Prostate gland (tissue), 2 donors: ENCODE measurements at regions not wholly inside any gene's neighbourhood (a gene's known extent, or its start where the extent isn't known, plus 50 kb on each side); places are given as distances from the start of the nearest gene placed in this dataset.

Experiments
- DNase-seq: peaks from one replicate; pipeline ENCODE4 v3.0.0-alpha.2; 2019; ENCODE audit warnings: low spot score
- H3K27ac ChIP-seq, 2 donors: fragments of 200-600 bp; sonication (generic); 2 replicates each; pipeline ENCODE4 v1.5.1; 2017 to 2019
- H3K27me3 ChIP-seq: fragments of 200-600 bp; sonication (generic); replicated peaks from 2 replicates; pipeline ENCODE4 v1.5.1; 2019; ENCODE audit not compliant: insufficient read depth
- H3K36me3 ChIP-seq, 2 donors: fragments of 200-600 bp; sonication (generic); 1 replicate in 1 of 2; 2 replicates in 1 of 2; pipeline versions ENCODE4 v1.5.1 to v1.8.1; 2017 to 2019
- H3K4me1 ChIP-seq: fragments of 200-600 bp; sonication (generic); replicated peaks from 2 replicates; pipeline ENCODE4 v1.5.1; 2019
- H3K4me3 ChIP-seq, 2 donors: fragments of 200-600 bp; sonication (generic); 2 replicates each; pipeline ENCODE4 v1.5.1; 2017 to 2019
- H3K9me3 ChIP-seq: fragments of 200-600 bp; sonication (generic); 2 replicates; pipeline ENCODE4 v1.5.1; 2017
- CTCF ChIP-seq, 4 experiments: fragments of 200-600 bp in 2 of 4; fragments of 450-650 bp in 2 of 4; sonication (generic) in 2 of 4; IDR thresholded peaks; 1 replicate in 3 of 4; 2 replicates in 1 of 4; pipeline ENCODE4 v1.5.1; 2016 to 2019; ENCODE audit warnings: antibody characterized with exemption in 4 of 4, mild to moderate bottlenecking in 2 of 4, moderate library complexity in 2 of 4
- POLR2A ChIP-seq: fragments of 450-650 bp; IDR thresholded peaks from one replicate; pipeline ENCODE4 v1.6.1; 2016; ENCODE audit warnings: antibody characterized with exemption, mild to moderate bottlenecking
- POLR2AphosphoS5 ChIP-seq: sonication (generic); formaldehyde crosslinking; IDR thresholded peaks from one replicate; pipeline ENCODE4 v1.6.1; 2017; ENCODE audit warnings: antibody characterized with exemption
- WGBS: methylation state at CpG from one replicate; pipeline ENCODE4 v1.1.5; 2018; 5-methylcytosine and 5-hydroxymethylcytosine counted together
- intact Hi-C: fragments of 100-400 bp; cut with DNase I; formaldehyde crosslinking; loops from one replicate; pipeline ENCODE4 v1.14.2; 2022

- intact Hi-C loops = no loop called here
- H3K4me1 ChIP-seq = no peaks in the 10 kb centered on the region
- H3K36me3 ChIP-seq = no peaks in the 10 kb centered on the region
- H3K27ac ChIP-seq = no peak overlapping the region
- no peak overlapping the region for H3K4me3 ChIP-seq
- TF ChIP-seq POLR2A (no peak), POLR2AphosphoS5 (no peak), CTCF (IDR thresholded peaks at IDR 0.05) (no peak)
- WGBS = 96% methylated on average over 4 of the region's 4 CpGs
- H3K9me3 ChIP-seq = no peaks in the 10 kb centered on the region
- H3K27me3 ChIP-seq = no peaks in the 10 kb centered on the region
- no peak for DNase-seq
Measured at GRCh38 chr1:214127705-214128104, 139.9 kb downstream of the PROX1 start.

- Histone ChIP-seq H3K36me3 (no peaks in the 10 kb centered on the region), H3K9me3 (no peaks in the 10 kb centered on the region), H3K27ac (no peak overlapping the region), H3K27me3 (no peaks in the 10 kb centered on the region), H3K4me3 (no peak overlapping the region), H3K4me1 (no peaks in the 10 kb centered on the region)
- 79% methylated on average over 7 of the region's 7 CpGs for WGBS
- intact Hi-C loops = no loop called here
- TF ChIP-seq CTCF (IDR thresholded peaks at IDR 0.05) = no peak
- no peak for TF ChIP-seq POLR2AphosphoS5
- no peak for TF ChIP-seq POLR2A
- no peak for DNase-seq
Measured at GRCh38 chr1:214135886-214136285, 145.1 kb upstream of the SMYD2 start.

- H3K36me3 ChIP-seq = no peaks in the 10 kb centered on the region
- no peaks in the 10 kb centered on the region for H3K9me3 ChIP-seq
- H3K27ac ChIP-seq = no peak overlapping the region
- WGBS = 72% methylated on average over 8 of the region's 8 CpGs
- H3K4me1 ChIP-seq = no peaks in the 10 kb centered on the region
- DNase-seq = no peak
- intact Hi-C loops = no loop called here
- H3K27me3 ChIP-seq = no peaks in the 10 kb centered on the region
- TF ChIP-seq CTCF (IDR thresholded peaks at IDR 0.05) = no peak
- no peak for TF ChIP-seq POLR2AphosphoS5
- TF ChIP-seq POLR2A = no peak
- H3K4me3 ChIP-seq = no peak overlapping the region
Measured at GRCh38 chr1:214136324-214136919, 144.5 kb upstream of the SMYD2 start.

GRCh38 chr1:214141486-214141885, 139.5 kb upstream of the SMYD2 start:
- H3K27ac ChIP-seq = no peak overlapping the region
- no peaks in the 10 kb centered on the region for H3K27me3 ChIP-seq
- DNase-seq = no peak
- H3K36me3 ChIP-seq = no peaks in the 10 kb centered on the region
- no peaks in the 10 kb centered on the region for H3K4me1 ChIP-seq
- intact Hi-C loops = no loop called here
- 93% methylated on average over 4 of the region's 4 CpGs for WGBS
- H3K9me3 ChIP-seq = no peaks in the 10 kb centered on the region
- H3K4me3 ChIP-seq = no peak overlapping the region
- TF ChIP-seq POLR2A (no peak), CTCF (IDR thresholded peaks at IDR 0.05) (no peak), POLR2AphosphoS5 (no peak)
